Suprapubic skin (tissue), 4 donors: ENCODE measurements at regions not wholly inside any gene's neighbourhood (a gene's known extent, or its start where the extent isn't known, plus 50 kb on each side); places are given as distances from the start of the nearest gene placed in this dataset.

ENCODE experiments used
- DNase-seq, 2 donors: peaks; one replicate each; pipeline ENCODE4 v3.0.0-alpha.2; 2019; ENCODE audit warnings: low spot score in 2 of 2
- H3K27ac ChIP-seq: fragments of 200-600 bp; sonication (generic); one replicate; pipeline ENCODE4 v1.5.1; 2019
- H3K27me3 ChIP-seq: fragments of 200-600 bp; sonication (generic); one replicate; pipeline ENCODE4 v1.5.1; 2019
- H3K36me3 ChIP-seq: fragments of 200-600 bp; sonication (generic); one replicate; pipeline ENCODE4 v1.5.1; 2019
- H3K4me1 ChIP-seq: fragments of 200-600 bp; sonication (generic); one replicate; pipeline ENCODE4 v1.5.1; 2019
- H3K4me3 ChIP-seq: fragments of 200-600 bp; sonication (generic); one replicate; pipeline ENCODE4 v1.5.1; 2019; ENCODE audit warnings: mild to moderate bottlenecking
- H3K9me3 ChIP-seq: fragments of 200-600 bp; sonication (generic); one replicate; pipeline ENCODE4 v1.5.1; 2019
- CTCF ChIP-seq, 2 donors: fragments of 200-600 bp in 1 of 2; fragments of 450-650 bp in 1 of 2; sonication (generic) in 1 of 2; IDR thresholded peaks; one replicate each; pipeline ENCODE4 v1.5.1; 2016 to 2019; ENCODE audit warnings: antibody characterized with exemption in 2 of 2, mild to moderate bottlenecking in 1 of 2, moderate library complexity in 1 of 2
- EP300 ChIP-seq: sonication (generic); formaldehyde crosslinking; IDR thresholded peaks from one replicate; pipeline ENCODE4 v1.6.1; 2017; ENCODE audit warnings: antibody characterized with exemption
- POLR2A ChIP-seq, 2 donors: fragments of 450-650 bp; IDR thresholded peaks; one replicate each; pipeline ENCODE4 v1.6.1; 2017; ENCODE audit warnings: antibody characterized with exemption in 2 of 2, mild to moderate bottlenecking in 2 of 2, moderate library complexity in 2 of 2
- POLR2AphosphoS5 ChIP-seq, 3 donors: sonication (generic); formaldehyde crosslinking; IDR thresholded peaks; one replicate each; pipeline ENCODE4 v1.6.1; 2017; ENCODE audit warnings: antibody characterized with exemption in 3 of 3
- WGBS: methylation state at CpG from one replicate; pipeline ENCODE4 v1.1.5; 2018; 5-methylcytosine and 5-hydroxymethylcytosine counted together

GRCh38 chr5:23613566-23613965, 106.2 kb downstream of the PRDM9 start:
- H3K4me1 ChIP-seq: no peaks in the 10 kb centered on the region
- TF ChIP-seq EP300 (no peak), CTCF (IDR thresholded peaks at IDR 0.05) (no peak), POLR2AphosphoS5 (IDR thresholded peaks at IDR 0.05) (no peak), POLR2A (IDR thresholded peaks at IDR 0.05) (no peak)

GRCh38 chr5:23614422-23614821, 107.0 kb downstream of the PRDM9 start:
- Histone ChIP-seq H3K4me3 (no peak overlapping the region), H3K4me1 (no peaks in the 10 kb centered on the region), H3K27ac (no peak overlapping the region), H3K9me3 (no peaks in the 10 kb centered on the region), H3K36me3 (no peaks in the 10 kb centered on the region), H3K27me3 (no peaks in the 10 kb centered on the region)
- no peak for TF ChIP-seq CTCF (IDR thresholded peaks at IDR 0.05)
- TF ChIP-seq POLR2AphosphoS5 (IDR thresholded peaks at IDR 0.05): no peak
- no peak for TF ChIP-seq POLR2A (IDR thresholded peaks at IDR 0.05)
- TF ChIP-seq EP300: no peak
- 93% methylated on average over 1 of the region's 1 CpG for WGBS
- DNase-seq: no peak

More at GRCh38 chr5:23613566-23613965, 106.2 kb downstream of the PRDM9 start:
- no peak overlapping the region for H3K27ac ChIP-seq
- H3K4me3 ChIP-seq: no peak overlapping the region
- H3K9me3 ChIP-seq: no peaks in the 10 kb centered on the region
- no peaks in the 10 kb centered on the region for H3K27me3 ChIP-seq
- 93% methylated on average over 1 of the region's 1 CpG for WGBS
- no peak for DNase-seq
- H3K36me3 ChIP-seq: no peaks in the 10 kb centered on the region

GRCh38 chr5:23626961-23627360, 119.6 kb downstream of the PRDM9 start:
- H3K27me3 ChIP-seq: no peaks in the 10 kb centered on the region
- DNase-seq: no peak
- no peaks in the 10 kb centered on the region for H3K36me3 ChIP-seq
- H3K27ac ChIP-seq: no peak overlapping the region
- TF ChIP-seq EP300 (no peak), POLR2A (IDR thresholded peaks at IDR 0.05) (no peak), CTCF (IDR thresholded peaks at IDR 0.05) (no peak), POLR2AphosphoS5 (IDR thresholded peaks at IDR 0.05) (no peak)
- H3K4me1 ChIP-seq: no peaks in the 10 kb centered on the region
- no peak overlapping the region for H3K4me3 ChIP-seq
- H3K9me3 ChIP-seq: no peaks in the 10 kb centered on the region
- WGBS: 76% methylated on average over 4 of the region's 4 CpGs

GRCh38 chr5:23627976-23628375, 120.6 kb downstream of the PRDM9 start:
- WGBS: 54% methylated on average over 3 of the region's 3 CpGs
- no peak overlapping the region for H3K4me3 ChIP-seq
- no peaks in the 10 kb centered on the region for H3K36me3 ChIP-seq
- no peaks in the 10 kb centered on the region for H3K9me3 ChIP-seq
- TF ChIP-seq EP300: no peak
- no peak for TF ChIP-seq CTCF (IDR thresholded peaks at IDR 0.05)
- no peak for TF ChIP-seq POLR2AphosphoS5 (IDR thresholded peaks at IDR 0.05)
- no peak for TF ChIP-seq POLR2A (IDR thresholded peaks at IDR 0.05)
- no peaks in the 10 kb centered on the region for H3K4me1 ChIP-seq
- H3K27ac ChIP-seq: no peak overlapping the region
- no peak for DNase-seq
- H3K27me3 ChIP-seq: no peaks in the 10 kb centered on the region

GRCh38 chr5:23629396-23629795, 122.0 kb downstream of the PRDM9 start:
- TF ChIP-seq POLR2AphosphoS5 (IDR thresholded peaks at IDR 0.05): no peak
- no peak for TF ChIP-seq EP300
- TF ChIP-seq POLR2A (IDR thresholded peaks at IDR 0.05): no peak
- no peak for TF ChIP-seq CTCF (IDR thresholded peaks at IDR 0.05)
- Histone ChIP-seq H3K36me3 (no peaks in the 10 kb centered on the region), H3K27ac (no peak overlapping the region), H3K4me3 (no peak overlapping the region), H3K4me1 (no peaks in the 10 kb centered on the region), H3K27me3 (no peaks in the 10 kb centered on the region), H3K9me3 (no peaks in the 10 kb centered on the region)
- DNase-seq: no peak
- WGBS: 89% methylated on average over 2 of the region's 2 CpGs
